IMR-90 (cell line): ENCODE measurements at regions not wholly inside any gene's neighbourhood (a gene's known extent, or its start where the extent isn't known, plus 50 kb on each side); places are given as distances from the start of the nearest gene placed in this dataset.

ENCODE experiments used
- ATAC-seq: fragments of 200-7000 bp; cut with Tn5 transposase; 2 replicates; pipeline ENCODE4 v1.9.1; 2020; ENCODE audit warnings: low read depth, mild to moderate bottlenecking, moderate library complexity
- BruUV-seq: library from RNA; stranded (reverse); fragments of 400-500 nt; replicated peaks from 2 replicates; lab custom pipeline; 2021; lab: Mats Ljungman, UMichigan
- CTCF ChIA-PET: fragments of 300-600 bp; formaldehyde crosslinking; extraction: SDS; loops from one replicate; lab custom pipeline; 2021; ENCODE audit warnings: antibody characterized with exemption; lab: Yijun Ruan, JAX
- POLR2A ChIA-PET: fragments of 300-600 bp; sonication (Branson Sonifier 250); formaldehyde crosslinking; loops from one replicate; lab custom pipeline; 2022; ENCODE audit warnings: antibody characterized with exemption; ENCODE audit not compliant: unreplicated experiment; lab: Charles Lee
- DNase-seq: peaks from one replicate; pipeline ENCODE4 v3.0.0; 2013
- H2AFZ ChIP-seq: replicated peaks from 2 replicates; pipeline ENCODE3; 2013; ENCODE audit warnings: low read length, mild to moderate bottlenecking; ENCODE audit not compliant: poor library complexity
- H2AK5ac ChIP-seq: 2 replicates; pipeline ENCODE4 v1.6.1; 2013; ENCODE audit warnings: low read depth, low read length, inconsistent platforms
- H2AK9ac ChIP-seq: replicated peaks from 2 replicates; pipeline ENCODE3; 2013; ENCODE audit warnings: mild to moderate bottlenecking, low read depth, low read length, moderate library complexity; ENCODE audit not compliant: poor library complexity
- H2BK120ac ChIP-seq: 2 replicates; pipeline ENCODE4 v1.6.1; 2013; ENCODE audit warnings: low read depth, low read length, inconsistent platforms
- H2BK15ac ChIP-seq: 3 replicates; pipeline ENCODE4 v1.6.1; 2013; ENCODE audit warnings: low read depth, low read length, inconsistent platforms
- H2BK20ac ChIP-seq: 2 replicates; pipeline ENCODE4 v1.6.1; 2013; ENCODE audit warnings: low read depth, mild to moderate bottlenecking, inconsistent platforms, low read length, moderate library complexity
- H2BK5ac ChIP-seq: 2 replicates; pipeline ENCODE4 v1.6.1; 2013; ENCODE audit warnings: mild to moderate bottlenecking, low read depth, low read length, inconsistent platforms; ENCODE audit not compliant: poor library complexity, severe bottlenecking
- H3K14ac ChIP-seq: replicated peaks from 2 replicates; pipeline ENCODE4 v1.6.1; 2013; ENCODE audit warnings: low read depth, low read length, inconsistent platforms
- H3K18ac ChIP-seq: 2 replicates; pipeline ENCODE4 v1.6.1; 2013; ENCODE audit warnings: low read depth, low read length, control low read depth
- H3K23ac ChIP-seq: 2 replicates; pipeline ENCODE4 v1.6.1; 2013; ENCODE audit warnings: low read depth, low read length, inconsistent platforms
- H3K27ac ChIP-seq: 2 replicates; pipeline ENCODE4 v1.5.1; 2013; ENCODE audit warnings: mild to moderate bottlenecking, control low read depth, low read length; ENCODE audit not compliant: insufficient read depth
- H3K27me3 ChIP-seq: 2 replicates; pipeline ENCODE4 v1.6.1; 2013; ENCODE audit warnings: low read length; ENCODE audit not compliant: control insufficient read depth, insufficient read depth
- H3K36me3 ChIP-seq: 2 replicates; pipeline ENCODE4 v1.6.1; 2013; ENCODE audit warnings: low read length, mixed read lengths; ENCODE audit not compliant: control insufficient read depth, insufficient read depth
- H3K4ac ChIP-seq: 2 replicates; pipeline ENCODE4 v1.6.1; 2013; ENCODE audit warnings: low read depth, low read length, inconsistent platforms
- H3K4me1 ChIP-seq: 2 replicates; pipeline ENCODE4 v1.6.1; 2013; ENCODE audit warnings: low read length, mixed read lengths; ENCODE audit not compliant: control insufficient read depth, insufficient read depth
- H3K4me2 ChIP-seq: 2 replicates; pipeline ENCODE4 v1.6.1; 2013; ENCODE audit warnings: low read depth, mild to moderate bottlenecking, control low read depth, low read length, moderate library complexity
- H3K4me3 ChIP-seq: 2 replicates; pipeline ENCODE4 v1.5.1; 2013; ENCODE audit warnings: low read depth, mild to moderate bottlenecking, control low read depth, low read length, moderate library complexity; ENCODE audit not compliant: insufficient read depth
- H3K56ac ChIP-seq: 2 replicates; pipeline ENCODE4 v1.6.1; 2013; ENCODE audit warnings: low read length, inconsistent platforms; ENCODE audit not compliant: insufficient read depth; ENCODE audit errors: extremely low read depth
- H3K79me1 ChIP-seq, 2 experiments: 2 replicates each; pipeline ENCODE4 v1.6.1; 2013; ENCODE audit warnings: low read length in 2 of 2, inconsistent platforms in 1 of 2, low read depth in 1 of 2
- H3K9ac ChIP-seq: 2 replicates; pipeline ENCODE4 v1.6.1; 2013; ENCODE audit warnings: low read depth, low read length, control low read depth
- H3K9me1 ChIP-seq: 2 replicates; pipeline ENCODE4 v1.6.1; 2013; ENCODE audit warnings: low read length, inconsistent platforms; ENCODE audit not compliant: insufficient read depth
- H3K9me3 ChIP-seq: 2 replicates; pipeline ENCODE4 v1.6.1; 2013; ENCODE audit warnings: low read length; ENCODE audit not compliant: control insufficient read depth, insufficient read depth
- H4K20me1 ChIP-seq: 2 replicates; pipeline ENCODE4 v1.6.1; 2013; ENCODE audit warnings: low read length, inconsistent platforms; ENCODE audit not compliant: insufficient read depth
- H4K5ac ChIP-seq: 2 replicates; pipeline ENCODE4 v1.6.1; 2013; ENCODE audit warnings: mild to moderate bottlenecking, low read depth, low read length, control low read depth
- H4K8ac ChIP-seq, 2 experiments: 2 replicates each; pipeline ENCODE4 v1.6.1; 2013; ENCODE audit warnings: low read depth in 2 of 2, low read length in 2 of 2, control low read depth in 1 of 2, inconsistent platforms in 1 of 2
- H4K91ac ChIP-seq: 2 replicates; pipeline ENCODE4 v1.6.1; 2013; ENCODE audit warnings: low read depth, low read length, inconsistent platforms; ENCODE audit not compliant: insufficient read depth
- BHLHE40 ChIP-seq: fragments of 150-350 bp; IDR thresholded peaks from 2 replicates; pipeline ENCODE4 v1.6.1; 2016; ENCODE audit warnings: mild to moderate bottlenecking, low read depth, low read length
- CEBPB ChIP-seq: IDR thresholded peaks from 2 replicates; pipeline ENCODE4 v1.6.1; 2012; ENCODE audit warnings: low read depth, low read length, improper control_type of control experiment
- CHD1 ChIP-seq: IDR thresholded peaks from 2 replicates; pipeline ENCODE4 v1.6.1; 2012; ENCODE audit warnings: low read depth, low read length, improper control_type of control experiment
- FOS ChIP-seq: fragments of 150-350 bp; IDR thresholded peaks from 2 replicates; pipeline ENCODE4 v1.6.1; 2016; ENCODE audit warnings: low read depth, low read length
- MAFK ChIP-seq: IDR thresholded peaks from 2 replicates; pipeline ENCODE4 v1.6.1; 2012; ENCODE audit warnings: low read depth, low read length, improper control_type of control experiment
- MXI1 ChIP-seq: IDR thresholded peaks from 2 replicates; pipeline ENCODE4 v1.6.1; 2012; ENCODE audit warnings: low read depth, mild to moderate bottlenecking, low read length, moderate library complexity, borderline replicate concordance
- SMC3 ChIP-seq: fragments of 150-350 bp; IDR thresholded peaks from 2 replicates; pipeline ENCODE4 v1.6.1; 2016; ENCODE audit warnings: low read depth, mild to moderate bottlenecking, antibody characterized with exemption, low read length, moderate library complexity
- USF2 ChIP-seq: fragments of 150-350 bp; IDR thresholded peaks from 2 replicates; pipeline ENCODE4 v1.6.1; 2017; ENCODE audit warnings: mild to moderate bottlenecking, antibody characterized with exemption, low read length, low read depth
- WGBS, 2 experiments: methylation state at CpG; one replicate each; pipeline versions ENCODE4 v1.1.5 to v1.1.7; 2013; ENCODE audit warnings: missing lambda C conversion rate in 2 of 2; ENCODE audit not compliant: insufficient read length in 1 of 2; ENCODE audit errors: extremely low coverage in 2 of 2; 5-methylcytosine and 5-hydroxymethylcytosine counted together
- dilution Hi-C: fragments of 300-500 bp; cut with HindIII; formaldehyde crosslinking; loops from one replicate; pipeline ENCODE4 v1.14.3; 2018; ENCODE audit warnings: low sequenced_read_pairs; ENCODE audit not compliant: unreplicated experiment
- in situ Hi-C: fragments of 300-500 bp; cut with MboI; formaldehyde crosslinking; loops from 3 replicates; pipeline ENCODE4 v1.14.3; 2019; ENCODE audit warnings: low sequenced_read_pairs, inconsistent platforms, mixed read lengths
- intact Hi-C: fragments of 100-400 bp; cut with micrococcal nuclease; formaldehyde crosslinking; loops from 2 replicates; pipeline ENCODE4 v1.10.0; 2022

- dilution Hi-C loops, result no loop called here
- Histone ChIP-seq H3K4me3 (no peak overlapping the region), H3K56ac (no peak overlapping the region), H2AK5ac (no peak overlapping the region), H3K9me1 (no peaks in the 10 kb centered on the region), H4K8ac (no peak overlapping the region), H3K14ac (no peak overlapping the region), H3K9me3 (no peaks in the 10 kb centered on the region), H2BK20ac (no peak overlapping the region), H3K23ac (no peak overlapping the region), H3K4me2 (no peak overlapping the region), H3K79me1 (no peaks in the 10 kb centered on the region), H3K9ac (no peak overlapping the region), H2BK120ac (no peak overlapping the region), H4K91ac (no peak overlapping the region), H4K5ac (no peak overlapping the region), H2BK5ac (no peak overlapping the region), H3K18ac (no peak overlapping the region), H4K20me1 (no peaks in the 10 kb centered on the region), H3K4me1 (no peaks in the 10 kb centered on the region), H2AK9ac (no peak overlapping the region), H2BK15ac (no peak overlapping the region), H3K27me3 (no peaks in the 10 kb centered on the region), H3K27ac (no peak overlapping the region), H3K36me3 (no peaks in the 10 kb centered on the region), H3K4ac (no peak overlapping the region), H2AFZ (no peak overlapping the region)
- in situ Hi-C loops, result no loop called here
- BruUV-seq, result no TSS peak
- no CpG with 5 or more reads among the region's 4 CpGs for WGBS, 2 experiments
- DNase-seq, result no peak
- intact Hi-C loops, result no loop called here
- POLR2A ChIA-PET, result no interaction called here
- CTCF ChIA-PET, result no interaction called here
- no peak for ATAC-seq
- TF ChIP-seq MXI1 (no peak), USF2 (no peak), FOS (no peak), SMC3 (no peak), MAFK (no peak), BHLHE40 (no peak), CHD1 (no peak), CEBPB (no peak)
Observed at GRCh38 chr3:102796804-102797203, 362.0 kb downstream of the ZPLD1 start.
